Colonic mucosa (tissue), 4 donors: ENCODE measurements at regions not wholly inside any gene's neighbourhood (a gene's known extent, or its start where the extent isn't known, plus 50 kb on each side); places are given as distances from the start of the nearest gene placed in this dataset.

Experiments
- DNase-seq: peaks from one replicate; pipeline ENCODE4 v3.0.0-alpha.2; 2020
- H3K27ac ChIP-seq: fragments of 200-600 bp; one replicate; pipeline ENCODE4 v1.8.0; 2021
- H3K27me3 ChIP-seq: fragments of 200-600 bp; one replicate; pipeline ENCODE4 v1.8.0; 2021
- H3K36me3 ChIP-seq: fragments of 200-600 bp; one replicate; pipeline ENCODE4 v1.8.0; 2021
- H3K4me1 ChIP-seq: fragments of 200-600 bp; one replicate; pipeline ENCODE4 v1.8.0; 2021; ENCODE audit warnings: mild to moderate bottlenecking
- H3K4me3 ChIP-seq: fragments of 200-600 bp; one replicate; pipeline ENCODE4 v1.8.0; 2021
- H3K9ac ChIP-seq, 2 donors: one replicate each; pipeline ENCODE4 v1.7.0; 2013; ENCODE audit warnings: control low read depth in 2 of 2, low read depth in 2 of 2, low read length in 2 of 2
- H3K9me3 ChIP-seq: fragments of 200-600 bp; one replicate; pipeline ENCODE4 v1.8.0; 2021
- intact Hi-C: fragments of 100-400 bp; cut with DNase I; formaldehyde crosslinking; loops from one replicate; pipeline ENCODE4 v1.14.1; 2022
- TF ChIP-seq, protein P1 (sequence below): fragments of 200-600 bp; IDR thresholded peaks from one replicate; pipeline ENCODE4 v1.8.0; 2022; ENCODE audit warnings: antibody characterized with exemption, mild to moderate bottlenecking
- donor health status: healthy.
- donor health status: DM: no; HTN: no; CAD: no.
- donor health status: DM: no; HTN: no; CAD: no.

DNA sequence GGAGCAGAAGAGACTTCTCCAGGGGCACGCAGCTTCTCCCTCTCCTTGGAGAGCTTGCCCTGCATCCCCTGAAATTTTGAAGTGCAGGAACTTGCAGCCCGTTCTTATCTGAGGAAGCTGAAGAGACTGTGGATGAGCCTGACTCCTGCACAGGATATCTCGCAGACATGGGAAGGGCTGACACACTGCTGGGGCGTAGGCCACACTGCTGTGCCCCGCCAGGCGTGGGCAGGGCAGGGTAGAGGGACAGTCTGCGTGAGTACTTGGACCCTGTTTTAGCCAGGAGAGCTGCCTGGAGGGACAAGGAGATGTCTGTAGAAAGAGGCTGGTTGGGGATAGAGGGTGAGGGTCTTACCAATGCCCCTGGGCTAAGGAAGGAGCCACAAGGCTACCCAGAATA lies 353.7 kb upstream of the NBEA start:
- no peak for DNase-seq
- TF ChIP-seq, protein P1, sequence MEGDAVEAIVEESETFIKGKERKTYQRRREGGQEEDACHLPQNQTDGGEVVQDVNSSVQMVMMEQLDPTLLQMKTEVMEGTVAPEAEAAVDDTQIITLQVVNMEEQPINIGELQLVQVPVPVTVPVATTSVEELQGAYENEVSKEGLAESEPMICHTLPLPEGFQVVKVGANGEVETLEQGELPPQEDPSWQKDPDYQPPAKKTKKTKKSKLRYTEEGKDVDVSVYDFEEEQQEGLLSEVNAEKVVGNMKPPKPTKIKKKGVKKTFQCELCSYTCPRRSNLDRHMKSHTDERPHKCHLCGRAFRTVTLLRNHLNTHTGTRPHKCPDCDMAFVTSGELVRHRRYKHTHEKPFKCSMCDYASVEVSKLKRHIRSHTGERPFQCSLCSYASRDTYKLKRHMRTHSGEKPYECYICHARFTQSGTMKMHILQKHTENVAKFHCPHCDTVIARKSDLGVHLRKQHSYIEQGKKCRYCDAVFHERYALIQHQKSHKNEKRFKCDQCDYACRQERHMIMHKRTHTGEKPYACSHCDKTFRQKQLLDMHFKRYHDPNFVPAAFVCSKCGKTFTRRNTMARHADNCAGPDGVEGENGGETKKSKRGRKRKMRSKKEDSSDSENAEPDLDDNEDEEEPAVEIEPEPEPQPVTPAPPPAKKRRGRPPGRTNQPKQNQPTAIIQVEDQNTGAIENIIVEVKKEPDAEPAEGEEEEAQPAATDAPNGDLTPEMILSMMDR, result no peak
- Histone ChIP-seq H3K9ac (no peak overlapping the region), H3K27me3 (no peaks in the 10 kb centered on the region), H3K4me1 (no peaks in the 10 kb centered on the region), H3K36me3 (no peaks in the 10 kb centered on the region), H3K4me3 (no peak overlapping the region), H3K9me3 (no peaks in the 10 kb centered on the region), H3K27ac (no peak overlapping the region)
- intact Hi-C loops, result no loop called here

DNA sequence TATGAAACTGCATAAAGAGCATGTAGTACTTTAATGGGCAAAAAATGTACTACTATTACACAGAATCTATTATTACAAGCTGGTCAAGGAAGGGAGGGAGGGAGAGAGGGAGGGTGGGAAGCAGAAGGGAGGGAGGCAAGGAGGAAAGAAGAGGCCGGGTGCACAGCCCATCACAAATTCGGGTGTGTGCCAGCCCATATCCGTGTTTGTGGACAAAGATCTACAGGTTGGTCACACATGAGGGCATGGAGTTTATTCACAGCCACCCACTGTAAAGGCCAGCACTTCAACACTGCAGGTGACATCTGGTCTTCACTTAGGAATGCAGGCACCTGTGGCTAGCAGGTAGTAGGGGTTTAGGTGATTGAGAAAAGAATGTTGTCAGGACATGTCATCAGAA lies 352.5 kb upstream of the NBEA start:
- Histone ChIP-seq H3K9me3 (no peaks in the 10 kb centered on the region), H3K27me3 (no peaks in the 10 kb centered on the region), H3K27ac (no peak overlapping the region), H3K36me3 (no peaks in the 10 kb centered on the region), H3K9ac (no peak overlapping the region), H3K4me1 (no peaks in the 10 kb centered on the region), H3K4me3 (no peak overlapping the region)
- DNase-seq, result no peak
- intact Hi-C loops, result no loop called here
- TF ChIP-seq, protein P1, result no peak

DNA sequence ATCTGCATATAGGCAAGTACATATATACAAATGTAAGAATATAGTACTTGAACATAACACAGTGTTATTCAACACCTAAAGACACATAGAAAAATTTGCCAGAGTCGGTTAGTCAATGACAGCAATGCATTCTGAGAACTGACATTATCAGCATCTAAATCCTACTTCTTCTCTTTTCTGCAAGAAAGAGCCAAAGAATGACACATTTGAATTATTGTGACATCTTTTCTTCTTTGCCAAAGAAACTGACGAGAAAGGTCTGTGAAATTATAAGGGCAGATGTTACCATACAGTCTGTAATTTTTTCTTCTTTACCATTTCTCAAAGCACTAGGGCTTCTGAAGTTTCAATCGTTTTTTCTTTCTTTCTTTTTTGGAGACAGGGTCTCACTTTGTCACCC lies 350.9 kb upstream of the NBEA start:
- TF ChIP-seq, protein P1, result no peak
- Histone ChIP-seq H3K4me3 (no peak overlapping the region), H3K9me3 (no peaks in the 10 kb centered on the region), H3K27ac (no peak overlapping the region), H3K27me3 (no peaks in the 10 kb centered on the region), H3K9ac (no peak overlapping the region), H3K36me3 (no peaks in the 10 kb centered on the region), H3K4me1 (no peaks in the 10 kb centered on the region)
- DNase-seq, result no peak
- intact Hi-C loops, result no loop called here

DNA sequence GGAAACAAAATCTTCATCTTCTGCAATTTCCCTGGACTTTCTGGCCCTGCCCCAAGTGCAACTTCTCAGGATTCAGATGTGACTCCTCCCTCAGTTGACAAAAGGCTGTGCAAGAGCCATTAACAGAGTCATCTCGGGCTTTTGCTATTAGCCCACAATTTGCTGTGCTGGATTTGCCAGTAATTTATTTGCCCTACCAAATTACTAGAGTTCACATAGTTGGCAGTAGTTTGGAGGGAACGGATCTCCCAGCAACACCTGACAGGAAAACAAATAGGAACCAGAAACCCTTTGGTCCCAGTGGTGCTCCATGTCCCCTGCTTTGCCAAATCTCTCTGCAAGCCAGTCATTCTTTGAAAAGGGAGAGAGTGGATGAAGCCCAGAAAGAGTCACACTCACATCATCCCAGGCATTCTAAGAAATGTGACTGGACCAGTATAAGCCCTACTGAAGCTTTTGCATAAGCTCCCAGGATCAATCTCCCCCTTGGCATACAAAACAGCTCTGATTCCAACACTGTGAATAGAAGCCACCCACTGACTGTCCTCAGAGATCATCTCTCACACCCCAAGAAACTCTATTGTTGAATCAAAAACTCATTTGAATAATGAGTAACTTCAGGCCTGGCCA lies 350.1 kb upstream of the NBEA start:
- TF ChIP-seq, protein P1, result no peak
- no peaks in the 10 kb centered on the region for H3K36me3 ChIP-seq
- peak; percentile 25 for DNase-seq
- H3K9ac ChIP-seq, result no peak overlapping the region
- intact Hi-C loops, result no loop called here
- H3K4me1 ChIP-seq, result no peaks in the 10 kb centered on the region
- H3K27ac ChIP-seq, result no peak overlapping the region
- no peaks in the 10 kb centered on the region for H3K27me3 ChIP-seq
- no peaks in the 10 kb centered on the region for H3K9me3 ChIP-seq
- H3K4me3 ChIP-seq, result no peak overlapping the region

DNA sequence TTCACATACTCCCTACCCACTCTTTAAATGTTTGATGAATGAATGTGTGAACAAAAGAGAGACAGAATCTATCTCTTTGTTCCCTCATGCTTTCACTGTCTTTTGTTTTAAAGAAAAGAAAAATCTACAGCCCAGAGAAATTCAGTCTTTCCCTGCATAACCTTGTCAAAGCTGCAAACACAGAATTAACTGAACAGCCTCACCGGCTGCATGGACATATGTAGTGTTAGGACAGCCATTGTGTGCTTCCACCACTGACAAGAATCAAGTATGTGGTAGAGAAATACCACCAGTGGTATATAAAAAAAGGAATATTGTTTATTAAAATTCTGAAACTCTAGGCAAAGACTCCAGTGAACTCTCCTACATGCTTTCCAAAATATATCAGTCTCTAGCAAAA lies 348.4 kb upstream of the NBEA start:
- Histone ChIP-seq H3K27me3 (no peaks in the 10 kb centered on the region), H3K9ac (no peak overlapping the region), H3K27ac (no peak overlapping the region), H3K4me3 (no peak overlapping the region), H3K9me3 (no peaks in the 10 kb centered on the region), H3K36me3 (no peaks in the 10 kb centered on the region), H3K4me1 (no peaks in the 10 kb centered on the region)
- TF ChIP-seq, protein P1, result no peak
- intact Hi-C loops, result no loop called here
- DNase-seq, result no peak
